Ureter (tissue), 1 donor: ENCODE measurements at regions not wholly inside any gene's neighbourhood (a gene's known extent, or its start where the extent isn't known, plus 50 kb on each side); places are given as distances from the start of the nearest gene placed in this dataset.

ENCODE experiments used
- DNase-seq: peaks from one replicate; pipeline ENCODE4 v3.0.0-alpha.2; 2020; ENCODE audit warnings: low spot score
- donor health status: DM: yes; HTN: yes; CAD: no.

DNA sequence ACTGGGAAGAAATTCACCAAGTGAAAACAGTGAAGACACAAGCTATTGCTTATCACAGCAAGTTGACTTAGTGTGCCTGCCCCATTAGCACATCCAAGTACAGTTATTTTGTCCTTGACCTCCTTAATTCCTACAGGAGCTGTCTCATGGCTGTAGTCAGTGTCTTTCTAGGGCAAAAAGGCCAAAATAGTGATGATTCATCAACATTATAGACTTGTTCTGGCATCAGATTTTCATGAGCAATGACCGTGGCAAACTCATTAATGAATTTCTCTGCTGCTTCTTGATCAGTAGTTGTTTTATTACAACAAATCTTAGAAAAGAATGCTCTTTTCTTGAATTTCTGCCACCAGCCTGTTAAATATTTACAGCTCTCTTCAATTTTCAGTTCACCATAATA is 1169.3 kb upstream of the DDX18 start:
- no peak for DNase-seq

DNA sequence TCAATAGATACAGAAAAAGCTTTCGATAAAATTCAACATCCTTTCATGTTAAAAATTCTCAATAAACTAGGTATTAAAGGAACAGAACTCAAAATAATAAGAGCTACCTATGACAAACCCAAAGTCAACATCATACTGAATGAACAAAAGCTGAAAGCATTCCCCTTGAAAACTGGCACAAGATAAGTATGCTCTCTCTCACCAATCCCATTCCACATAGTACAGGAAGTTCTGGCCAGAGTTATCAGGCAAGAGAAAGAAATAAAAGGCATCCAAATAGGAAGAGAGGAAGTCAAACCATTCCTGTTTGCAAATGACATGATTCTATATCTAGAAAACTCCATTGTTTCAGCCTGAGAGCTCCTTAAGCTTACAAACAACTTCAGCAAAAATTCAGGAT is 1145.8 kb upstream of the DDX18 start:
- DNase-seq = no peak

DNA sequence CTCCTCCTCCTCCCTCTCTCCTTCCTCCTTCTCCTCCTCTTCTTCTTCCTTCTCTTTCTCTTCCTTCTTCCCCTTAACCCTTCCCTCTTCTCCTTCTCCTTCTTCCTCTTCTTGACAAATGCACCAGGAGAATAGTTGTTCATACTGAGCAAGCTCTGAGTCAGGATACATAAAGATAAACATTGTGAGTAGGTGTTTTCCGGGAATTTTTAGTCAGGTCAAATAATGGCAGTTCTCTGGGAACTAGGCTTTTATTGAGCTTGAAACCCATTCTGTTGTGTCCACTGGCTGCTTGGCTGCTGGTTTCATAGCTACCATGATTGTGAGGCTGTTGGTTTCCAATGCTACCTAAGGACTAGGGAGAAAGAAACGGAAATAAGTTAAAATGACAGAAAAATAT is 1144.7 kb upstream of the DDX18 start:
- no peak for DNase-seq

DNA sequence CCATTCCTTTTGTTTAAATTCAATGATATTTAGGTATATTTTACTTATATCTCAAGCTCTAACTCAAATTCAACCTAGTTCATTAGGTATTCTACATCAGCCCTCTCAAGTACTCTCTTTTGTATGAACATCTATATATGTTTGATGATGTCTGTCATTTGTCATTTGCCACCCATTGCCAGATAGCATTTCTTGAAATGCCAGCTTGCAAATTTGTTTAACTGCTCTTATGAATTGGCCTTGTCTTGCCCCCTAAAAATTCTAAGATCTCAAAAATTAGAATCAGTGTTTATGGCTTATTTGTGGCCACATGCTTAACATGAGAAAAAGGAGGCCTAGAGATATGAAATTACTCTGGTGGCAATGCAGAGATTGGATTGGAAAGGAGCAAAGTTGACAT is 1140.3 kb upstream of the DDX18 start:
- no peak for DNase-seq

DNA sequence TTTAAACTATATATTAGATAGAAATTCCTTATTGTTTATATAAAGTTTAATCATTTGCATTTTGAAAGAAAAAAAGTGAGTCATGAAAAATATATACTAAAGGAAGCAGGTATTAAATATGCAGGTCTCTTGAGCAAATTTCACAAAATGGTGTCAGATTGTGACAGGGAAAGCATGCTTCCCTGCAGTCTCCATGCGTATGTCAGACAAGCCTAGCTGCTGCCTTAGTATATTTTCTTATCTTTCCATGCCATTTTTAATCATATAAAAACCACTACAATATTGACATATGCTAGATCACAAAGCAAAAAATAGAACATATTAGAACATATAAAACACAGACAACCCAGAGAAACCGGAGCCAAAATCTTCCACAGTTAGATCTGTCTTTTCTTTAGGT is 1137.7 kb upstream of the DDX18 start:
- no peak for DNase-seq

DNA sequence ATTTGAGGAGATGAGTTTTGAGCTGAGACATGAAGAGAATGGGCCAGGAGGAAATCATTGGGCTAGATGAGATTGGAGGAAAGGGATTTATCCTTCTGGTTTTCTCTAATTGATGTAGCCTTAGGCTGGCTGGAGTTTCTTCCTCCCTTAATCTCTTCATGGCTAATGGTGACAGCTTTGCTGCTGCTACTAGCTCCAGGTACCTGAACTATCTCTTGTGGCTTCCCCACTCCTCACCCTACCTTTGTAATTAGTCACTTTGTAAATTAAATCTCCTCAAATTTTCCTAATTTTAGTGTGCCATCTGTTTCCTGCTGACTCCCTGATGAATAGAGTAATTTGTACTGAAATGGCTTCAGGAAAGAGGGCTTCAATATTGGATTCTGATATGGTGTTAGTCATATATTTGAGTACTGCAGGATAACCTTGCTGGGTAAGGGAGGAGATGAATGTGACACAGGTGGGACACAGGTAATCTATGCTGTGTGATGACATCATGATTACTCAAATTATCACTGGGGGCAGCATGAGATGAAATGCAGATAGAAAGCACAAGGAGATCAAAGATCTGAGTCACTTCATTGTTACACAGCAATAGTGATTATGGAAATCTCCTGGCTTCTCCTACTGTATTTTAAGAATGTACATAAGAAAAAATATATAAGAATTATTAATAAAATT is 1134.1 kb upstream of the DDX18 start:
- DNase-seq = no peak

DNA sequence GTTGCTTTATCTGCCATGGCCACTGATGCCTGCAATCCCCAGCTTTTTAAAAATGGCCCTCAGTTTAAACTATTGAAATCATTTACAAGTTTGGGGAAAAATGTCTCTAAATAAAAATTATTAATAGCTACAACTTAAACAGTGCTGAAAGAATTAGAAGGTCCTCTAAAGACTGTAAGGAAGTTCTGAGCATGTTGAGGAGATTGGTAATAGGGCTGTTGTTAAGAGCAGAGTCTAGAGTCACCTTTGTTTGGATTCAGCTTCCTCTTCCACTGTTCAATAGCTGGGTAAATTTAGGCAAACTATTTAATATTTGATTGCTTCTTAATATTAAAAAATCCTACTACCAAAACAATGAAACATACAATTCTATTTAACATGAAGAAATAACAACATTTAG is 1127.1 kb upstream of the DDX18 start:
- no peak for DNase-seq

DNA sequence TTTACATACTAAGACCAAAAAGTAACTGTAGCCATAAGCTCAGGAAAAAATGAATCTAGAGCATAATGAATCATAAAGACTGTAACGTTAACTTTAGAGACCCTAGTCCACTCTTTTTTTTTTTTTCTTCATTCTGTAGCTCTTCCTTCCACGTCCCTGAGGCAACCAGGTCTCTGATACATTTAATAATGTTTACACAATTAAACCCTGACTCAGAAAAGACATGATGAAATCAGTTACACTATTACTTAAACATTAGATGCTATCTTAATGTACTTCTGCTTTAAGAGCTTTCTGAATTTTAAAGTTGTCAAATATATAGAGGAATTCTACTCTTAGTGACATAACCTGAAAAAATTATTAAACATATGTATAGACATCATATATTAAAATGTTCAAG is 1121.5 kb upstream of the DDX18 start:
- no peak for DNase-seq

DNA sequence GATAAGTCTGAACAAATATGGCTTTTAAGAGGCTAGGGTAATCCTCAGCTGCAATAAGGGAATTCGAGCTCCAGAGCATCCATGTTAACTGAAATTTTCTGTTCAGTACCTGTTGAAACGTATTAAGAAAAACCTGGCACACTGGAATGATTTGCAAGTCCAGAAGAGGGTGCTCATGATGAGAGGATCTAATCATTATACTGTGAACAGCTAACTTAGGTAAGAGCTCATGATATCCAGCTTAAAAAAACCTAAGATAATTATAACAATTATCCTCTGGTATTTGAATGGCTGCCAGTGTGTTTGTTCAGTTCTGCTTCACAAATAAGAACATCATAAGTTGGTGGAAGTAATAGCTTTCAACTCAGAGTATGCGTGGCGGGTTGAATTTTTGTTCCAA is 1118.3 kb upstream of the DDX18 start:
- no peak for DNase-seq

DNA sequence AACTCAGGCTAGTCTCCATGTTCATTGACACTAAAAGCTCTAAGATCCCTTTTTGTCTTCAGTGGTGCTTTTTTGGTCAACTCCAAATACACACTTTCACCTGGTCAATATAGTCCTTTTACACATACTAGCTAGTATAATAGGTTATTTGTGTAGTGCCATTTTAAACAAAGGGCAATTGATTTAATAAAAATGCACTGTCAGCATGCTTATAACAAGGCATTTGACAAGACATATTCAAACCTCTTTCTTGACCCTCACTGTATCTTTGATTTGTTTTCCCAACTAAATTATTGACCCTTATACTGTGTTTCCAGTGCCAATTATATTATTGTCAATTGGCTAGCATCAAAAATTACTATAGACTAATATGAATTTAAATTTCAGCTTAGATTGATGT is 1117.6 kb upstream of the DDX18 start:
- no peak for DNase-seq

DNA sequence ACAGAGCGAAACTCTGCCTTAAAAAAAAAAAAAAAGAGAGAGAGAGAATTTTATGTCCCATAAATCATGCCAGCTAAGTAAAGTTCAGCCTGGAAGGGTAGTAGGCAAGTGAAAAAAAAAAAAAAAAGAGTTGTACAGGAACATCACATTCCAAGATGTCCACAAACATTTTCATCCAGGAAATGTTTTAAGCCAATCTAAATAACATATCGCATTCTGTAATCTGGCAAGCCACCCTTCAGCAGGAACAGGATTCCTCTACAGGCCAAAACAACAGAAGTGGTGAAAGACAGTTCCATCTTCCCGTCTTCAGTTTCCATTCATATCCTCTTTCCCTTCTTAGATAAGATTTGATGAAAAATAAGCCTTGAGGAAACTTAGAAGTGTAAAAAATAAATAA is 1108.1 kb upstream of the DDX18 start:
- no peak for DNase-seq

DNA sequence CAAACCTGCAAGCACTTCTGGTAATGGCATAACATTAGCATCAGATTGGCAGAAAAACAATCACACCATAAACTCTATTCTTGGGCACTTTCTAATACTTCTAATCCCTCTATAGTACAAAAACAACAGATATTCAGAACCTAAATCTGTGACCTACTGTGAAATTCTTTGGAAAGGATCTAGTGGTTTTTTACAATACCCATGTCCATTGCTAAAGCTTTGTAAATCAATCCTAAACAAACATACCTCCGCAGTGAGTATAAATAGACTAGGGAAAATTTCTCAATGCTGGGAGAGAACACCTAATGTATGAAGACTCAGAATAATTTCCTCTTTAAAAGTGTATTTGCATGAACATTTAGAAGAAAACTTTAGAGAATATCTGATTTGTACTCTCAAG is 1098.5 kb upstream of the DDX18 start:
- no peak for DNase-seq

DNA sequence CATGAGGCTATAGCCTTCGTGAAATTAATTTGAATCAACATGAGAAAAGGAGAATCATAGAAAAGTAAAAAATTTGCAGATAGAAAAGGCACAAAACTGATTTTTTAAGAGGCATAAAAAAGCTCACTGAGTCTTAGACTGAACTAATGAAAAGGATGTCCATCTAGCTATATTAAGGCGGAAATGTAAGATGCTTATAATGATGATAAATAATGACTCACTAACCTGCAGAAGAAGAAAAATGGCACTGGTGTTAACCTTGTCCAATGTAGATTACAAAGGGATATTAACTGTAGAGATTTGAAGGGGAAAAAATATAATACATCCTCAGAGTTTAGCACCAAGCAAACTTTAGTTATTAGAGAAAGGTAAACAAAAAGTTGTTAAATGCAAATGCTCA is 1098.0 kb upstream of the DDX18 start:
- DNase-seq = no peak

DNA sequence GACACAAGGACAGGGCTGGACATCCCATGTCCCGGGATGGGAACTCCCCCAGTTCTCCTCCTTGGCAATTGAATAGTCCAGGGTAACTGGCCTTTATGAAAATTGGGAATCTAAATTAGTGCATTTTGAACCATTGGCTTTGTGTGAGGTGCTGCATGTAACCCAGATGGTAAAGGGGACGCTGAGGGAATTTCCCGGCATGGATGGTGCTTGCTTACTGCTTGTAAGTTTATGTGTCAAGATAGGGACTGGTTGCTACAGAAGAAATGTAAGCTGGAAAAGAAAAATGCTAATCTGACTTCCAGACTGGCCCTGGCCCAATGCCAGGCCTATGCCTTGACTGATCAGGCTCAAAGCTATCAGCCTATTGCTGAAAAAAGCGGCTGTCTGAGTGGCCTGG is 1096.7 kb upstream of the DDX18 start:
- no peak for DNase-seq

DNA sequence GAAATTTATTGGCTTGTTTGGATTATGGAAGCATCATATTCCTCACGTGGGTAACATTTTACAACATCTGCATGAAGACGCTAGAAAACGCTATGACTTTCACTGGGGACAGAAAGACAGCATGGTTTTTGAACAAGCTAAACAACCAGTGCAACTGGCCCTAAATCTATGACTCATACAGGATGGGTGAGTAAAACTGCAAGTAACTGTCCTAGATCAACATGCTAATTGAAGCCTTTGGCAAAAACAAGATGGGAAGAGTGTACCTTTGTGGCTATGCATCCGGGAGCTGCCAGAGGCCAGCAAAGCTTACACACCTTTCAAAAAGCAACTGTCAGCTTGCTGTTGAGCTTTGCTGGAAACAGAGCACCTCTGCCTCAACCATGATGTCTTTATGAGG is 1096.0 kb upstream of the DDX18 start:
- DNase-seq = no peak

DNA sequence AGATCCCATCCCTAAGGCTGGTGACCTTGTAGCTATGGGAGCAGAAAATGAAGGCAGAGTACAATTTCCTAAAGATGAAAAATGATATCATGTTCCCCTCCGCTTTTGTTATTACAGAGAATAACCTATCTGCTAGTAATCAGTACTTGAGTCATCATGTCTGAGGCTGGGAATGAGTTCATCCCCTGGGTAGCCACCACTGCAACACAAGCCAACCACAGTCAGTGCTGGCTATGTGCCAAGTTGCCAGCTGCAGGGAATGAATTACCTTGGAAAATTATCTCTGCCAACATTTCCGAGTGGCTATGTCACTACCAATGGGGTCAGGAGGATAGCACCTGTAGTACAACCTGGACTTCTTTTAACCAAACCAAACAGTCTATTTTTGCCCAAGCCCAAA is 1094.7 kb upstream of the DDX18 start:
- no peak for DNase-seq

DNA sequence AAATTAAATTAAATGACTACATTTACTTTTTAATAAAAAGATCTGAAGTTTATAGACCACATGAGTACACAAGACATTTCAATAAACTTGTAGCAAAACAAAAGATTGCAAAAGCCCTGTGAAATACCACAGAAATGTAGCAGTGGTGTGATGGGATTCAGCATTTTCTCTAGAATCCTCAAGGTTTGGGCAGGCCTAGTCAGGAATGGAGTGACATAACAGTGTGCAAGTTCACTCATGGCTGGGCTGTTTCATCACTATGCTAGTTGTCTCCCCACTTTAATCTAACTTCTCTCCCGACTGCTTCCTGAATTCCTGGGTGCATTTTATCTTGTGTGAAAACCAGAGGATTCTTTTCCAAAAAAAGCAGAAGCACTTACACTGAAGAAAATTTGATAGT is 1089.9 kb upstream of the DDX18 start:
- DNase-seq = no peak

DNA sequence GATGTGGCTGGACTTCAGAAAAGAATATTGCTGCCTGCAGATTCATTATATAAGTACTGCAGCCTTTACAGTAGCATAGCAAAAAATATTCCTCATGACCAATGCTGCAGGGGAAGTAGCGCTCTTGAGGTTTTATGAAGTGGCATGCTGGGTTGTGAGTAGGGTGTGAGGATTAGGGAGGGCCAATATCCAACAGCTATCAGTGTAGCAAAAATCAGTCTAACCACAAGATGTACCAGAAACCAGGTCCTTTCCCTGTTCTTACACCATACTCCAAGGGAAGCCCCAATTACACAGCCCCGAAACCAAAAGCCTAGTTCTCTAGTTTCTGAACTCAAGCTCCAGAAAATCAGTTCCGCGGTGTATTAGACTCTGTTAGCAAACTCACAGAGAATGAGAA is 1082.2 kb upstream of the DDX18 start:
- DNase-seq = no peak

DNA sequence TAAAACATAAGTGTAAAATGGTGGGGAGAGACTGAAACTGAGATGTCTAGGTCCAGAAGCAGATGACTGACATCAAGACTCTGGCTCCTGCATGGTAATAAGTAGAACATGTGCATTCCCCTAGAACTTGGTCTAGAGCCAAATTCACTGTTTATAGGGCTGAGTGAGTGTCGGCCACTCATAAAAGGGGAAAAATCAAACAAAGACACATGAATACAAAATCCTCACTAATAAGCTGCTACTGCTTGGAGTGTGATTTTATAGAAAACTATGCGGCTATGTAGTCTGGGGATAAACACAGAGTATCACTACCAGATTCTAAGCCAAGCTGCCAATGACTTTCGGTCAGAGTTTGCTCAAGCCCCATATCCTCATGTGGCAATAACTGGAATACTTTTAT is 1080.8 kb upstream of the DDX18 start:
- no peak for DNase-seq

DNA sequence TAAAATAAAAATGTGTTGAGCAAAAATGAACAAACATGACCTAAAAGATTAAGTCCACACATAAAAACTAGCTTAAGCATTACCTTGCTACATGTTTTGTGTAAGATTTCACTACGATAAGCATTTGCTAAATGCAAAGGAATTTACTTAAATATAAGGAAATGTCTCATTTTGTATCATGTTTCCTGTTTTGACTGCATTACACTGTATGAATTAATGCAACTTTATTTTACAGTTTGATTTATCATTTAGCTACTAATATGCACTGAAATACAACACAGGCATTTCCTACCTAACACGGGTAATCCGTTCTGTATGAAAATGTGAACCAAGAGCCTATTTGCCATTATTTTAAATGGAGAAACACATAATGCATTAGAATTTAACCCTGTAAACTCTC is 1076.5 kb upstream of the DDX18 start:
- DNase-seq = no peak

DNA sequence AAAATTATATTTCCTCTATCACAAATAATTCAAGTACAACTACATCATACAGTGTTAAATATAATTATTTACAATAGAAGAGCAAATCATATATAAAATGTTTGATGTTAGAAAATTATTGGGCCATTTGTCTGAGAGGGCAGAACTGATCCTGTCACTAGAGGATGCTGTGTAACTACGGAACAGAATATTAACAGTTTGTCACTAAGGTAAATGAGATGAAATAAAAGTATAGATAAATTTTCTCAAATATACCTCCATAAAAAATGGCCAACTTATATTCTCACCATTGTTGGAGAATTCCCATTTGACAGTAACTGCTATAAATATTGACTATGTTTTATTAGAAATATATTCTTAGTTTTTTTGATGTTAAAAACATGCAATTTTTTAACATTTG is 1067.4 kb upstream of the DDX18 start:
- DNase-seq = no peak

DNA sequence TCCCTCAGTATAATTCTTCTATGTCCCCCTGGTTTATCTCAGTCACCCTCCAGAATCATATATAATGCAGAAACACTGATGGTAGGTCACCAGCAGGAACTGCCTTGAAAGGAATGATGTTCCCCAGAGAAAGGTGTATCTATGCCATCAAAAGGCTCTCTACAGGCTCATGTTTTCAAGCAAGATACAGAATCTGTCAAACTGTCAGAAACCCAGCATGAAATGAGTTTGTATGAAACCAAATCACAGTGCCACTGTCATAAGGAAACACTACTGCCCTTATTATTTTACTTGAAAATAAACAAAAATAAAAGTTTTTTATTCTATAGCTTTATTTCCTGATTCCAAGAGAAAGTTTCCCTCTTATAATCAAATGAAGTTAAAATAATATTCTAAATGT is 1064.5 kb upstream of the DDX18 start:
- no peak for DNase-seq

DNA sequence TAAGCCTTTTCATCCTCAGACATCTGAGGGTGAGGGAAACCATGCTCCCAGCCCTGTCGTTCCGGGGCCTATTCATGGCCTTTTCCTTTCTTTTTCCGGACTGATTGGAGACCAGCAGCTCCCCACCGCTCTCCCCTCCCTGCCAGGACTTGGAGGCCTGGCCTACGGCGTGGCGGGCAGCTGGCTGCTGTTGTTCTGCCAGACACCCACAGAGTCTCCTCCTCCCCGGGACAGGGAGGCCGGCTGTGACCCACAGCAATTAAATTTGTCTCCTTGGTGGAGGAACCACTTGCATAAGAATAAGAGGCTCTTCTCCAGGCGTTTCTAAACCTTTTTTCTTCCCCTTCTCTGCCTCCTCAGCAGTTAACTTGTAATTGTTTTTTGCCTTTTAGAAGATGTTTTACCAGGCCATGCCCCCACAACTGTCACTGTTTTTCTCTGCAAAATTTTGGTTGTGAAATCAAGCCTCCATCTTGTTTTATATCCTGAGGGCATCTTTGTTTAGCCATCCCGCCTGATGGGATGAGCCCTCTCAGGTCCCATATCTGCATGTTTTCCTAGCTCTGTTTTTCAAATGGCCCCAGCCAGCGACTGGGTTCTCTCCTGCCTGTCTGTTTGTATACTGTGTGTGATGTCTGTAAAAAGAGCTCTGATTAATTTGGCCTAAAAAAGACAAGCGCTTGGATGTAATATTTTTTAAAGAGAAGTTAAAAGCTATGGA is 1060.0 kb upstream of the DDX18 start:
- DNase-seq = no peak

DNA sequence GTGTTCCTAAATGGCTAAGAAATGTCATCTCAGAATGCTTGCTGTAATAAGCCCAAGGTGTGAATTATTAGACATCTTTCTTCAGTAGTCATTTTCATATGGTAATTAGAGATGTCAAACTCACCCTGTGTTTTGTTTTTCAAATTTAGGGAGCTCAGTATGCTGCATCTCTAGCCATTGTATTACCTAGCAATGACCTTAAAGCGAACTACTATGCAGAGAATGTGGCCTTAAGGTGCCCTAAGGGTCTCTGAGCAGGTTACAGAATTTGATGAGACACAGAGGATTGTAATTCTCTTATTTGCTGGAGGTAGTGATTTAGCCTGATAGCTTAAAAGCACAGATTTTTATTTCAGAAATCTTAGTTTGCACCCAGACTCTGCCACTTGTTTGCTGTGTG is 1052.6 kb upstream of the DDX18 start:
- DNase-seq = no peak
